B cell (primary cell): ENCODE measurements at regions not wholly inside any gene's neighbourhood (a gene's known extent, or its start where the extent isn't known, plus 50 kb on each side); places are given as distances from the start of the nearest gene placed in this dataset.

ENCODE experiments used
- ATAC-seq: fragments of 200-7000 bp; cut with Tn5 transposase; one replicate; pipeline ENCODE4 v1.10.0; 2021; ENCODE audit warnings: low read depth, mild to moderate bottlenecking, moderate number of reproducible peaks, moderate library complexity
- CTCF ChIA-PET: fragments of 350-600 bp; sonication (Branson Sonifier 250); formaldehyde crosslinking; loops from one replicate; lab custom pipeline; 2021; ENCODE audit warnings: antibody characterized with exemption, inconsistent platforms; lab: Charles Lee
- POLR2A ChIA-PET: fragments of 350-600 bp; sonication (Branson Sonifier 250); formaldehyde crosslinking; loops from one replicate; lab custom pipeline; 2021; ENCODE audit warnings: antibody characterized with exemption; lab: Charles Lee
- DNase-seq: peaks from one replicate; pipeline ENCODE4 v3.0.0; 2013
- H2AFZ ChIP-seq: 2 replicates; pipeline ENCODE4 v1.6.1; 2012; ENCODE audit warnings: mild to moderate bottlenecking, low read depth, low read length; ENCODE audit not compliant: insufficient read depth, poor library complexity, severe bottlenecking
- H3K27ac ChIP-seq, 2 donors: 1 replicate in 1 of 2; 2 replicates in 1 of 2; pipeline ENCODE4 v1.5.1; 2012 to 2013; ENCODE audit warnings: low read length in 2 of 2, mild to moderate bottlenecking in 2 of 2, moderate library complexity in 1 of 2
- H3K27me3 ChIP-seq, 4 experiments: fragments of 200-600 bp in 1 of 4; sonication (generic) in 1 of 4; replicated peaks in 1 of 4; 1 replicate in 2 of 4; 2 replicates in 2 of 4; pipeline versions ENCODE4 v1.6.1 to v1.7.0; 2013 to 2016; ENCODE audit warnings: low read length in 3 of 4, mild to moderate bottlenecking in 2 of 4, mixed read lengths in 1 of 4, moderate library complexity in 1 of 4; ENCODE audit not compliant: insufficient read depth in 4 of 4, control insufficient read depth in 3 of 4; ENCODE audit errors: control extremely low read depth in 1 of 4
- H3K36me3 ChIP-seq, 2 experiments: replicated peaks in 1 of 2; 1 replicate in 1 of 2; 2 replicates in 1 of 2; pipeline versions ENCODE4 v1.6.1 to v1.7.1; 2013; ENCODE audit warnings: low read length in 1 of 2; ENCODE audit not compliant: insufficient read depth in 2 of 2, control insufficient read depth in 1 of 2; ENCODE audit errors: control extremely low read depth in 1 of 2, extremely low read depth in 1 of 2
- H3K4me1 ChIP-seq, 2 donors: fragments of 200-600 bp in 1 of 2; sonication (generic) in 1 of 2; 1 replicate in 1 of 2; 2 replicates in 1 of 2; pipeline versions ENCODE4 v1.5.1 to v1.6.1; 2013 to 2017; ENCODE audit warnings: low read length in 2 of 2; ENCODE audit not compliant: control insufficient read depth in 2 of 2, insufficient read depth in 2 of 2
- H3K4me2 ChIP-seq: replicated peaks from 2 replicates; pipeline ENCODE3; 2012; ENCODE audit warnings: mild to moderate bottlenecking, low read depth, low read length; ENCODE audit not compliant: poor library complexity, severe bottlenecking
- H3K4me3 ChIP-seq, 5 experiments: fragments of 200-600 bp in 1 of 5; sonication (generic) in 1 of 5; 1 replicate in 3 of 5; 2 replicates in 2 of 5; pipeline versions ENCODE4 v1.5.1 to v1.7.0; 2011 to 2016; ENCODE audit warnings: low read length in 4 of 5, mild to moderate bottlenecking in 4 of 5, low read depth in 2 of 5, control low read depth in 1 of 5, moderate library complexity in 1 of 5; ENCODE audit not compliant: insufficient read depth in 1 of 5; ENCODE audit errors: control extremely low read depth in 1 of 5, extremely low read depth in 1 of 5
- H3K79me2 ChIP-seq: fragments of 200-600 bp; sonication (generic); one replicate; pipeline ENCODE4 v1.6.0; 2016; ENCODE audit warnings: low read length; ENCODE audit not compliant: control insufficient read depth, insufficient read depth
- H3K9ac ChIP-seq: fragments of 200-600 bp; sonication (generic); 2 replicates; pipeline ENCODE4 v1.6.1; 2017; ENCODE audit warnings: mild to moderate bottlenecking, low read length, moderate library complexity
- H3K9me3 ChIP-seq, 3 donors: one replicate each; pipeline versions ENCODE4 v1.6.1 to v1.7.1; 2013; ENCODE audit warnings: low read length in 2 of 3; ENCODE audit not compliant: control insufficient read depth in 2 of 3, insufficient read depth in 1 of 3; ENCODE audit errors: control extremely low read depth in 1 of 3
- H4K20me1 ChIP-seq: 2 replicates; pipeline ENCODE4 v1.6.0; 2012; ENCODE audit warnings: mild to moderate bottlenecking, low read length; ENCODE audit not compliant: insufficient read depth, control insufficient read depth, poor library complexity, severe bottlenecking
- H3K27ac Mint-ChIP-seq: one replicate; pipeline ENCODE4 v1.8.0; 2021; ENCODE audit warnings: mixed read lengths
- H3K27me3 Mint-ChIP-seq: one replicate; pipeline ENCODE4 v1.8.0; 2021; ENCODE audit warnings: mixed read lengths
- H3K4me1 Mint-ChIP-seq: one replicate; pipeline ENCODE4 v1.8.0; 2021; ENCODE audit warnings: mixed read lengths
- H3K4me3 Mint-ChIP-seq: one replicate; pipeline ENCODE4 v1.8.0; 2021; ENCODE audit warnings: mixed read lengths
- H3K9me3 Mint-ChIP-seq: one replicate; pipeline ENCODE4 v1.8.0; 2022; ENCODE audit warnings: mixed read lengths; ENCODE audit not compliant: insufficient read depth
- EZH2 ChIP-seq: IDR thresholded peaks from 2 replicates; pipeline ENCODE4 v1.6.1; 2012; ENCODE audit warnings: borderline replicate concordance, low read depth, mild to moderate bottlenecking, moderate library complexity, low read length; ENCODE audit not compliant: insufficient read depth, poor library complexity, severe bottlenecking
- WGBS: methylation state at CpG from one replicate; pipeline ENCODE4 v1.1.5; 2013; ENCODE audit warnings: missing lambda C conversion rate; ENCODE audit not compliant: insufficient coverage; 5-methylcytosine and 5-hydroxymethylcytosine counted together
- intact Hi-C: fragments of 100-400 bp; cut with micrococcal nuclease; formaldehyde crosslinking; loops from one replicate; pipeline ENCODE4 v1.10.0; 2022
- TF ChIP-seq, protein P1 (sequence below): fragments of 200-600 bp; IDR thresholded peaks from one replicate; pipeline ENCODE4 v1.8.0; 2022; ENCODE audit warnings: antibody characterized with exemption, mild to moderate bottlenecking

DNA sequence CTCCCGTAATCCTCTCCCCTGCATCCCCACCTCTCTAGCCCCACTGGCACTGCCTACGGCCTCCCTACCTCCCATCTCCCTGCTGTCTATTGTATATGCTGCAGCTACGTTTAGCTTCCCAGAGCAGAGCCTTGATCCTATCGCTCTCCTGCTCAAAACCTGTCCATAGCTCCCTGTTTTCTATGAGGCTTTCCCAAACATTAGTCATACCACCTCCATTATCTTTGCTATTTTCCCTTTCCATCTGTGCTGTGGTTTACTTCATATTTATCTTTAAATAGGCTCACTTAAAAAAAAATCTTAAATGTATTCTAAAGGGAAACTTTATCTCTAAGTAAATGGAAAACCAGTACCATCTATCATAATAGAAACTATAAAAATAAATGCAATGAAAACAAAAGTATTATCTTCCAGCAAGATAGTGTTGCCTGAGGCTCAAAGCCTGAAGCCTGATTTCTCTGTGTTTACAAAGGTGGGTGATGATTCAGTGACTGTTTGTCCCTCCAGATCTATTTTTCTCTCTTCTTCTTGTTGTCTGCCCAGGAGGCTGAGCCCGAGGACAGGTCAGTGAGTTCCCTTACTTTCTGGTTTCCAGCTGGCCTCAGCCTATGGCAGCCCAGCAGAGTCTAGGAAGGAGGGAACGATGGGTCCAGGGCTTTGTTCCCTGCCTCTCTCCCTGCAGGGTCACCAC, 397.1 kb upstream of the CFAP20DC start:
- Histone ChIP-seq H4K20me1 (no peaks in the 10 kb centered on the region), H3K4me3 (no peak overlapping the region), H3K9ac (no peak overlapping the region), H2AFZ (no peak overlapping the region), H3K27me3 (no peaks in the 10 kb centered on the region), H3K27ac (no peak overlapping the region), H3K9me3 (no peaks in the 10 kb centered on the region), H3K4me1 (peaks cover 22 to 24% of the 10 kb centered on the region in 2 donors), H3K36me3 (no peaks in the 10 kb centered on the region), H3K4me2 (no peak overlapping the region), H3K79me2 (no peaks in the 10 kb centered on the region)
- Mint-ChIP-seq H3K9me3 (no peaks in the 10 kb centered on the region), H3K27ac (no peak overlapping the region), H3K4me3 (no peak overlapping the region), H3K27me3 (no peaks in the 10 kb centered on the region), H3K4me1 (peaks cover 28% of the 10 kb centered on the region)
- DNase-seq (no peak), ATAC-seq (no peak)
- no peak for TF ChIP-seq EZH2
- TF ChIP-seq, protein P1, sequence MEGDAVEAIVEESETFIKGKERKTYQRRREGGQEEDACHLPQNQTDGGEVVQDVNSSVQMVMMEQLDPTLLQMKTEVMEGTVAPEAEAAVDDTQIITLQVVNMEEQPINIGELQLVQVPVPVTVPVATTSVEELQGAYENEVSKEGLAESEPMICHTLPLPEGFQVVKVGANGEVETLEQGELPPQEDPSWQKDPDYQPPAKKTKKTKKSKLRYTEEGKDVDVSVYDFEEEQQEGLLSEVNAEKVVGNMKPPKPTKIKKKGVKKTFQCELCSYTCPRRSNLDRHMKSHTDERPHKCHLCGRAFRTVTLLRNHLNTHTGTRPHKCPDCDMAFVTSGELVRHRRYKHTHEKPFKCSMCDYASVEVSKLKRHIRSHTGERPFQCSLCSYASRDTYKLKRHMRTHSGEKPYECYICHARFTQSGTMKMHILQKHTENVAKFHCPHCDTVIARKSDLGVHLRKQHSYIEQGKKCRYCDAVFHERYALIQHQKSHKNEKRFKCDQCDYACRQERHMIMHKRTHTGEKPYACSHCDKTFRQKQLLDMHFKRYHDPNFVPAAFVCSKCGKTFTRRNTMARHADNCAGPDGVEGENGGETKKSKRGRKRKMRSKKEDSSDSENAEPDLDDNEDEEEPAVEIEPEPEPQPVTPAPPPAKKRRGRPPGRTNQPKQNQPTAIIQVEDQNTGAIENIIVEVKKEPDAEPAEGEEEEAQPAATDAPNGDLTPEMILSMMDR = no peak
- 95% methylated on average over 5 of the region's 6 CpGs for WGBS
- ChIA-PET CTCF (no interaction called here), POLR2A (no interaction called here)
- intact Hi-C loops = no loop called here

DNA sequence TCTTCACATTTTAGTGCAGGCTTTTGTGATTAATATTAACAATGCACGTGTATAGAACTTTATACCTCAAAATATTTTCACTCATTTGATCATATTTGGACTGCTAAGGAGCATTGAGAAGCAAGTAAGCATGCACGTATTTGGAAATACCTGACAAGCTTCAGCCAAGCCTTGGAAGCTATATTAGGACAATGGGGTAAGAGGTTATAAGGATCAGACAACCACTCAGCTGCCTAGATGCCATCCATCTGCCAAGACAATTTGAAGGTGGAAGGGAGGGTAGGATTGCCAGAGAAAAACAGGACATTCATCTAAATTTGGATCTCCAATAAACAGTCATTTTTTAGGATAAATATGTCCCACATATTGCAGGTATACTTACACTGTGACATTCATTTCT, 394.9 kb upstream of the CFAP20DC start:
- H4K20me1 ChIP-seq = no peaks in the 10 kb centered on the region
- no peak overlapping the region for H3K4me2 ChIP-seq
- no peak overlapping the region for H3K9ac ChIP-seq
- H3K36me3 ChIP-seq = no peaks in the 10 kb centered on the region
- H3K4me3 ChIP-seq = no peak overlapping the region
- H2AFZ ChIP-seq = no peak overlapping the region
- no peaks in the 10 kb centered on the region for H3K9me3 ChIP-seq
- intact Hi-C loops = no loop called here
- no peaks in the 10 kb centered on the region for H3K79me2 ChIP-seq
- TF ChIP-seq, protein P1 = no peak
- no peak for TF ChIP-seq EZH2
- no peak for DNase-seq
- Mint-ChIP-seq H3K9me3 (no peaks in the 10 kb centered on the region), H3K4me3 (no peak overlapping the region), H3K27me3 (no peaks in the 10 kb centered on the region), H3K4me1 (peaks cover 5% of the 10 kb centered on the region), H3K27ac (no peak overlapping the region)
- H3K4me1 ChIP-seq = peaks cover 0 to 1% of the 10 kb centered on the region in 2 donors
- ChIA-PET POLR2A (no interaction called here), CTCF (no interaction called here)
- no peak for ATAC-seq
- H3K27ac ChIP-seq = no peak overlapping the region
- no CpG with 5 or more reads among the region's 2 CpGs for WGBS
- no peaks in the 10 kb centered on the region for H3K27me3 ChIP-seq
